ENCODE measurements at regions not wholly inside any gene's neighbourhood (a gene's known extent, or its start where the extent isn't known, plus 50 kb on each side); places are given as distances from the start of the nearest gene placed in this dataset.

GRCh38 chr11:26846227-26846626 is 124.4 kb upstream of the SLC5A12 start:
- TF ChIP-seq CTCF (IDR thresholded peaks at IDR 0.05; ENCODE audit: low read depth, low read length) = no peak
- no peak overlapping the region for H3K4me3 ChIP-seq (replicated peaks in 1 of 2; ENCODE audit: low read depth in 2 of 2, low read length in 2 of 2)
- no peak for DNase-seq (ENCODE audit: low read depth in 2 of 2)

GRCh38 chr11:26847459-26847858 is 125.6 kb upstream of the SLC5A12 start:
- H3K4me3 ChIP-seq (replicated peaks in 1 of 2; ENCODE audit: low read depth in 2 of 2, low read length in 2 of 2) = no peak overlapping the region
- peak; percentile 66 to 92 for DNase-seq (ENCODE audit: low read depth in 2 of 2)
- no peak for TF ChIP-seq CTCF (IDR thresholded peaks at IDR 0.05; ENCODE audit: low read depth, low read length)

GRCh38 chr11:26847977-26848376 is 126.1 kb upstream of the SLC5A12 start:
- no peak for DNase-seq (ENCODE audit: low read depth in 2 of 2)
- H3K4me3 ChIP-seq (replicated peaks in 1 of 2; ENCODE audit: low read depth in 2 of 2, low read length in 2 of 2) = no peak overlapping the region
- TF ChIP-seq CTCF (IDR thresholded peaks at IDR 0.05; ENCODE audit: low read depth, low read length) = no peak

GRCh38 chr11:26849036-26849435 is 127.2 kb upstream of the SLC5A12 start:
- DNase-seq (ENCODE audit: low read depth in 2 of 2) = peak; percentile 17 to 31
- H3K4me3 ChIP-seq (replicated peaks in 1 of 2; ENCODE audit: low read depth in 2 of 2, low read length in 2 of 2) = no peak overlapping the region
- no peak for TF ChIP-seq CTCF (IDR thresholded peaks at IDR 0.05; ENCODE audit: low read depth, low read length)

- no peak overlapping the region for H3K4me3 ChIP-seq (replicated peaks in 1 of 2; ENCODE audit: low read depth in 2 of 2, low read length in 2 of 2)
- no peak for DNase-seq (ENCODE audit: low read depth in 2 of 2)
- TF ChIP-seq CTCF (IDR thresholded peaks at IDR 0.05; ENCODE audit: low read depth, low read length) = no peak
These were observed 129.4 kb upstream of the SLC5A12 start for GRCh38 chr11:26851291-26851690.

GRCh38 chr11:26851696-26852095 is 129.8 kb upstream of the SLC5A12 start:
- no peak overlapping the region for H3K4me3 ChIP-seq (replicated peaks in 1 of 2; ENCODE audit: low read depth in 2 of 2, low read length in 2 of 2)
- TF ChIP-seq CTCF (IDR thresholded peaks at IDR 0.05; ENCODE audit: low read depth, low read length) = no peak
- DNase-seq (ENCODE audit: low read depth in 2 of 2) = no peak

- TF ChIP-seq CTCF (IDR thresholded peaks at IDR 0.05; ENCODE audit: low read depth, low read length) = no peak
- DNase-seq (ENCODE audit: low read depth in 2 of 2) = no peak
- H3K4me3 ChIP-seq (replicated peaks in 1 of 2; ENCODE audit: low read depth in 2 of 2, low read length in 2 of 2) = no peak overlapping the region
These were observed 135.8 kb upstream of the FIBIN start for GRCh38 chr11:26858098-26858497.

Measured in cardiac fibroblast (primary cell).